ENCODE measurements at regions not wholly inside any gene's neighbourhood (a gene's known extent, or its start where the extent isn't known, plus 50 kb on each side); places are given as distances from the start of the nearest gene placed in this dataset.

DNA sequence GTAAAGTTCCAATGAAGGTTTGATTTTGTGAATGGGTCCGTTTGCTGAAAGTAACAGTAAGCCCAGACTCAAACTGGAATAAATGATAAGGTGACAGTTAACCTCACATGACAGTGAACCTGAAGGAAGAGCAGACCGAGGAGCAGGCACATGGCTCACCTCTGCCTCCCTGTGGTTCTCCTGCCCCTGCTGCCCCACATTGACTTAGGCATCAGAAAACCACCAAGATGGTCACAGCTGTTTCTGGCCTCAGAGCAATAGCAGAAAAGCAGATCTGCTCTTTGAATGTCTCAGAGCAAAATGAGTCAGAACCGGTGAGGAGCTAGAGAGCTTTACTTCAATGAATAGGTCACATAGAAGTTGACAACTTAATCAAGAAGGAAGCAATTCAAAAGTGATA, 487.6 kb downstream of the METTL4 start:
- peak; percentile 18 for DNase-seq

GRCh38 chr18:2086439-2086838, 484.9 kb downstream of the METTL4 start:
- no peak for DNase-seq

DNA sequence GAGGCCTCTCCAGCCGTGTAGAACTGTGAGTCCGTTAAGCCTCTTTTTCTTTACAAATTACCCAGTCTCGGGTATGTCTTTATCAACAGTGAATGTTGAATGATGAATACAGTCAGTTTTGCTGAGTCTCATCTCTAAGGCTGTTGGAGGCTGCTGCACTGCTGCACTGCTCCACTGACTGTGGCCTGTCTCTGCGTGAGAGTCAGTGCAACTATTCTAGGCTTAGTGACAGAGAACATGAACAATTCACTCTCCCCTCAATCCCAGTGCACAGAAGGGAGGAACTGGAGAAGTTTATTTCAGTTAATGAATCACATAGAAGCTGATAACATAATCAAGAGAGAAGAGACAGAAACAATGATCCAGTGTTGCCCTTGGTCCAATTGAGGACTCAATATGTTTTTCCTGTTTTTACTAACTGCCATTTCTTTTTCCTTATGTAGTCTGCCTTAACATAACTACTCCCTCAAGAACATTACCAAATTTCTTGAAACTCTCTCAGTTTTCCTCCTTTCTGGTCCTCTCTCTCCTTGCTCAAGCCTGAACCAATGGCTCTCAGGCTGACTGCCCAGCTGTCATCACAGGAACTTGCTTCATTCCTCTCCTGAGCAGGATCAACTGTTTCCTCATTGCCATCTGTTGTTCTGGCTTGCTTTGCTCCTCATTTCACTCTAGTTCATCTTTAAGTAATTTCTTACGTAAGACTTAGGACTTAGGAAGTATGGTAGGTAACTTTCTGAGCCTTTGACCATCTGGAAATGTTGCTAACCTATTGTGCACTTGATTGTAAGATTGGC, 483.2 kb downstream of the METTL4 start:
- no peak for DNase-seq

GRCh38 chr18:2089396-2089795, 481.9 kb downstream of the METTL4 start:
- DNase-seq, result no peak

GRCh38 chr18:2091937-2092336, 479.4 kb downstream of the METTL4 start:
- no peak for DNase-seq

DNA sequence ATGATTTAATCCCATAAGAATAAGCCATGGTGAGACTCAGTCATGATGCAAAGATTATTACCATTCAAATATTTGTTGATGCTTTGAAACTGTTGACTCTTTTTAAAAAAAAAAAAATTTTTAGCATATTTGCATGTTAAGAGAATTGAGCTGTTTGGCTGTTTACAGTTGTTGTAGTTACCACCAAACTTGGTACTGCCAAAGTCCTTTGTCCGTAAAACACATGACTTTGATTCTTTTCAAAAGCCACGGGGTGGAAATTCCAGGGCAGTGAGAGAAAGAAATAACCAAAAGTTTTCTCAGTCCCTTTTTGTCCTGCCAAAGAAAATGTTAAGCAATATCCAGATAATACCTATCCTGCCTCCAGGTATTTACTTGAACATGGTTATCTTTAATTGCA, 474.8 kb downstream of the METTL4 start:
- DNase-seq, result no peak

- no peak for DNase-seq
Measured at GRCh38 chr18:2100694-2101213, 470.6 kb downstream of the METTL4 start.

- DNase-seq, result no peak
Measured at GRCh38 chr18:2102022-2102421, 469.3 kb downstream of the METTL4 start.

GRCh38 chr18:2103299-2103698, 468.0 kb downstream of the METTL4 start:
- DNase-seq, result no peak

DNA sequence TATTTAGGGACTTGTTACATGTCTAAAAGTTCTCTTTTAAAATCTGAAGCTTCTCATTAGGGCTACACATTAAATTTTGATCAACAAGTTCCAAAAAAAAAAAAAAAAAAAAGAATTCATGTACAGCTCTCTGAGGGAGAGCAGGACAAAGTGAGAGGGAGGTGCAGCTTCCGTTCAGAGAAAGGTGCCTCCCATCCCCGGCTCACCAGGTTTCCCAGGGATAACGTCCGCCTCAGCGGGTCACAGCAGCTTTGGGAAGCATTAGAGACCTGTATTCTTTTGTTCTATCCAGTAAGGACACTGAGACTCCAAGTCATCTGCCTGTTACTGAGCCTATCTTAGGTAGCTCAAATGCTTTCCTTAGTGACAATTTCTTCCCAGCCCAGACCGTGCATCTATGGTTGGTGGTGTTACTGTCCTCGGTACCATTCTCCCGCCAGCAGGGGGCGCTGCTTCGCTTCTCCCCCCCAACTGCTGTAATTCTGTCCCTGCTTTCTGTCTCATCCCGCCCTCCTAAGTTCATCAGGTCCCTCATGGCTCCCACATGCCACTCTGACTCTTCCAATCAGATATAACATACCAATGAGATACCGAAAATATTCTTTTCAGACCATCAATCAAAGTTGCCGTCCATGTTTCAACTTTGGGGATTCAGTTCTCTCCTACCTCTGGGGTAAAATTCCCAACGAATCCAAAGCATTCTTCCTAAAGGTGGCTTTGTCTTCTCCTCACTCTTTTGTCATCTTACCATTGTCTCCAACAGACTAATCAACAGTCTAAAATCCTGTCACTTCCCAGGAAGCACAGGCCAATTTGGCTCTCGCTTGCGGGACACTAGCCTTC, 466.5 kb downstream of the METTL4 start:
- peak; percentile 55 for DNase-seq

DNA sequence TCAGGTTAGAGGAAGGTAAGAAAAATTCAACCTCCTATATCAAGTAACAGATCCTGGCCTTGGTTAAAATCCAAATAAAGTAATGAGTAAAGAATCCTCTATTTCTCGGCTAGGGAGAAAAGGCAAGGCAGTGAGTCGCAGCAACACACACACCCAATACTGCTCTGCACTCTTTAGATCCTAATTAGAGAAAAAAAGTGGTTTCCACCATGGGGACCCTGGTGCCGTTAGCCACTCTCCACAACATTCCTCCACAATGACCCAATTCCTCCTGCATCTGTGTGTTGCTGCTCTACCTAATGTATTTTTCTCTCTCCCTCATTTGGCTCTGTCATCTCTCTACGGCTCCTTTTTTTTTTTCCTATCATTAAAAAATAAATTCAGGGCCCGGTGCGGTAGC, 462.7 kb downstream of the METTL4 start:
- no peak for DNase-seq

GRCh38 chr18:2111456-2111855, 459.8 kb downstream of the METTL4 start:
- DNase-seq, result no peak

DNA sequence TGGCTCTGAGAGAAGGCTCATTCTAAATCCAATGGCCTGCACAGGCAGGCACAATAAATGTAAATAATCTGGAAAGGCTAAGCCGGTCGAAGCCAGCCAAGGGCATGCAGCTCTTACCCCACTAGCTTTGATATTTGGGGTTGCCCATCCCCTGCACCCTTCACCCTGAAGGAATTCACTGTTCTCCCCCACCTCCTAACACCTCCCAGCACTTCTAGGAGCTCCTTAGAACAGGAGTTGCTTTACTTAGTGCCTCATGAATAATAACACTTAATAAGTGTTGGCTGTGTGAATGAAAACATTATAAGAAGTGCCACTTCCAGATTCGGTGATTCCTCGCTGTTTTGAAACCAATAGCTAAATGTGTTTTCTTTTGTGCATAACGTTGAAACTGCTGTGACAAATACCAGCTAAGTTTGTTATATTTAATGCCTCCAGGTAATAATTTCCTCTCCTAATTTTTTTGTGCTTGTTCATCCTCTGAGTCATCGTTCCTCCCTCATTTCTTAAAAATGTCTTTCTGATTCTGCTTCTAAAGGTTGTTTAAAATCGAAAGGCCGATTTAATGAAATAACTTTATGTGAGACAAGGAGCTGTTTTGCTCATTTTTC, 458.8 kb downstream of the METTL4 start:
- no peak for DNase-seq

DNA sequence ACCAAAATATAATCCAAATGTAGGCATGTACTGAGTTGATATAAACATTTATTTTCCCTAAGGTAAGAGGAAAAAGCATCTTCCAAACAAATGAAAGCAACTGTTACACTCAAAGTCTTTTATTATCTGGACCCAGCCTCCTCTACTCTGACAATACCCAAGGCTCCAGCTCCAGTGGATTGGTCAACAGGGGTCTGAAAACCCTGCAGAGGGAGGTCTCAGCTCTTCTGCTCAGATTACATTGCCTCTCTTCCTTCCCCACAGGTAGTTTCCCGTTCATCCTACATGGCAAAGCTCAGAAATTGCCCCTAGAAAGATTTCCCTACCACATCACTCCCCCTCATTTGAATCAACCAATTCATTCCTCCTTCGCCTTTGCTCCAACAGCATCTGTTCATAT, 457.0 kb downstream of the METTL4 start:
- DNase-seq, result no peak

DNA sequence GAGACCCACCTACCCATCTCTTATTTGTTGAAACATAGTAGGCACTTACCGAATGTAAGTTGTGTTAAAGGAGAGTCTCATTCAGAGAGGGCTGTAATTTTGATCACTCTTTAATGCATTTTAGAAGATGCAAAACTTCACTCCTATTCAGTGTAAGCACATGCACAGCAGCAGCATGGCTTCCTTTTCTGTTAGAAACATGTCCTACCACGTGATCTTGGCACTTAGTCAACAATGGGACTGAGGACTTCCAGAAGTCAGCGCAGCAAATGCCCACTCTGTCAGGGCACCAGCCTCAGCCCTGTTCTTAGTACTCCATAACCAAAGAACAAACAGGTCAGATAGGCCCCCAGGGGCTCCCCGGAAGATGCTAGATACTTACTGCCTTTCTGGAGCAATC, 456.5 kb downstream of the METTL4 start:
- no peak for DNase-seq

- no peak for DNase-seq
Measured at GRCh38 chr18:2121224-2121623, 450.1 kb downstream of the METTL4 start.

DNA sequence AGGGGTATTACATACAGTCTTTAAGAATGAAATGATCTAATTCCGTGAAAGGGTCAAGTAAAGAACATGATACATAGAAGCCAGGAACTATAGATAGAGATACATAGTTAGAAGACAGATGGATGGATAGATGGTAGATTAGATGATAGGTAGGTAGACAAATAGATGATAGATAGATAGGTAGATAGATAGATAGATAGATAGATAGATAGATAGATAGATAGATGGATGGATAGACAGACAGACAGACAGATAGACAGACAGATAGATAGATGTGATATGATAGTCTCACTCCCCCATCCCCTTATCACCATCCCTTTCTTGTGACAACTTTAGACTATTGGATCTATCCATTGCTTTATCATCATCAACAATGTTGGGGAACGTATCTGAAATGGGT, 448.2 kb downstream of the METTL4 start:
- no peak for DNase-seq

- DNase-seq, result no peak
Measured at GRCh38 chr18:2134364-2134763, 436.9 kb downstream of the METTL4 start.

GRCh38 chr18:2135309-2135708, 436.0 kb downstream of the METTL4 start:
- DNase-seq, result no peak

DNA sequence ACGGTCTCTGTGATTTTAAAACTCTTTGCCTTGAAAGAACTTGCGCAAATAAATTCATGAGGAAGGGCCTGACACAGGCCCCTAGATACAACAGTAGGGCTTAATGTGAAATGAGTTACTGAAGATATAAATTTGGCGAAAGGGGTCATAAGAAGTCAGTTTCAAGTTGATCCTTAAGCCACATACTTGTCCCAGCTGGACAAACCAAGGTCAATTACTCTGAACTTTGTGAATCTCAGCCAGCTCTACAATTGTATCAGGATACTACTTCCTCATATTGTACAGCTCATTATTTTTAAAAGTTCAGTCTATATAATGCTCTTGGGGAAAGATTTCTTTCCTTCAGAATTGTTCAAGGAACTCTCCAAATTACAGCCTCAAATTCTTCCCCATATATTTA, 432.8 kb downstream of the METTL4 start:
- no peak for DNase-seq

- no peak for DNase-seq
Measured at GRCh38 chr18:2139691-2140090, 431.6 kb downstream of the METTL4 start.

GRCh38 chr18:2143636-2144035, 427.7 kb downstream of the METTL4 start:
- DNase-seq, result no peak

GRCh38 chr18:2144811-2145210, 426.5 kb downstream of the METTL4 start:
- DNase-seq, result no peak

DNA sequence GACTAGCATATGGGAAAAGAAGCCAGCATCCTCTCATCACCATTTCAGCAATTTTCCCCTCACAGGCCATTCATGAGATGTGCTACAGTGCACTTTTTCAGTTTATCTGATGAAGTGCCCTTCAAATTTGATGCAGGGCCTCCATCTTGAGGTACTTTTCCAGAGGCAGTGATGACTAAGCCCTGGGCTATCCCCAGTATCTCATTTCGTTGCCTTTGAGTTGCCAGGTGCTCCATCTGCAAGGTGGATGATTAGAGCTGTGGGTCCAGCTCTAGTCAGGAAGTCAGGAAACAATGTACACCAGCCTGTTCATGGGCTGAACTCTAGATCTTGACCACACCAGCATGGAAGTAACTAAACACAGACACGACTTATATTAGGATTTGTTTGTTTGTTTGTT, 425.2 kb downstream of the METTL4 start:
- DNase-seq, result no peak

All from RPMI8226 (cell line).